ENCODE measurements at regions not wholly inside any gene's neighbourhood (a gene's known extent, or its start where the extent isn't known, plus 50 kb on each side); places are given as distances from the start of the nearest gene placed in this dataset.

DNA sequence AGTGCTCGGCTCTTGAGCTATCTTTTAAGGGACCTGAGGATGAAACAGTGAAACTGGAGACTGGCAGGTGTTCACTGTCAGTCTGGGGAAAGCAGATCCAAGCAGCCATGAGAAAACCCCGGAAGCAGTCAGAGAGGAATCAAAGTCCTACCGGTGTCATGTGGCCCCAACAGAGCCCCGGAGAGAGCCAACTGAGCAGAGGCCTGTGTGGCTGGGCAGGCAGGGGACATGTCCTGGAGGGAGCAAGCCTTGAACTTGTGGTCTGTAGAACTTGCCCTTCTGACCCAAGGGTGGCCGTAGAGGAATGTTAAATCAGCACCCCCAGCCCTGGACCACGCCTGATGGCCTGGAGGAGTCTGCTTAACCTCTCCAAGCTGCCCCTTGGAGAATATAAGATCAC is 113.7 kb upstream of the ZNF507 start:
- Histone ChIP-seq H3K36me3 (ENCODE audit: control insufficient read depth, insufficient read depth, low read length) (no peaks in the 10 kb centered on the region), H3K9me3 (ENCODE audit: control insufficient read depth, low read length) (no peaks in the 10 kb centered on the region), H3K4me3 (ENCODE audit: insufficient read depth, low read depth, low read length, poor library complexity, severe bottlenecking) (no peak overlapping the region), H3K4me1 (ENCODE audit: control insufficient read depth, insufficient read depth, low read length, poor library complexity, severe bottlenecking) (no peaks in the 10 kb centered on the region), H3K27me3 (replicated peaks; ENCODE audit: control insufficient read depth, insufficient read depth, low read length, poor library complexity, severe bottlenecking) (no peaks in the 10 kb centered on the region), H3K27ac (ENCODE audit: insufficient read depth, low read length, poor library complexity, severe bottlenecking) (no peak overlapping the region)
- no peak for DNase-seq

DNA sequence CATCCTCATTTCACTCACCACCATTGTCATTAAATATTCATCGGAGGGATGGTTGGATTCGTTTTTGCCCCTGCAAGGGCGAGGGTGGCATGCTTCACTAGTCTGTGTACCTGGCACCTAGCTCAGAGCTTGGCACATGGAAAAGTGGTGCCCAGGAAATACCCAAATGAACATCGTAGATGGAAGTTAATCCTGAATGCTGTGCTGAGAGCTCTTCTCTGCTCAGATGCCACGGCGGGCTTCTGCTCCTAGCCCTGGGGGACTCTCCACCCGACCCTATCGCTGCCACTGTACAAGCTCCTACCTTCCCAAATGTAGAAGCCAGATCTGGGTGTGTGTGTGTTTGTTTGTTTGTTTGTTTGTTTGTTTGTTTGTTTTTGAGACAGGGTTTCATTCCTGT is 113.0 kb upstream of the ZNF507 start:
- H3K9me3 ChIP-seq (ENCODE audit: control insufficient read depth, low read length), result no peaks in the 10 kb centered on the region
- H3K4me1 ChIP-seq (ENCODE audit: control insufficient read depth, insufficient read depth, low read length, poor library complexity, severe bottlenecking), result no peaks in the 10 kb centered on the region
- H3K27me3 ChIP-seq (replicated peaks; ENCODE audit: control insufficient read depth, insufficient read depth, low read length, poor library complexity, severe bottlenecking), result no peaks in the 10 kb centered on the region
- H3K4me3 ChIP-seq (ENCODE audit: insufficient read depth, low read depth, low read length, poor library complexity, severe bottlenecking), result no peak overlapping the region
- no peak for DNase-seq
- H3K27ac ChIP-seq (ENCODE audit: insufficient read depth, low read length, poor library complexity, severe bottlenecking), result no peak overlapping the region
- H3K36me3 ChIP-seq (ENCODE audit: control insufficient read depth, insufficient read depth, low read length), result no peaks in the 10 kb centered on the region

DNA sequence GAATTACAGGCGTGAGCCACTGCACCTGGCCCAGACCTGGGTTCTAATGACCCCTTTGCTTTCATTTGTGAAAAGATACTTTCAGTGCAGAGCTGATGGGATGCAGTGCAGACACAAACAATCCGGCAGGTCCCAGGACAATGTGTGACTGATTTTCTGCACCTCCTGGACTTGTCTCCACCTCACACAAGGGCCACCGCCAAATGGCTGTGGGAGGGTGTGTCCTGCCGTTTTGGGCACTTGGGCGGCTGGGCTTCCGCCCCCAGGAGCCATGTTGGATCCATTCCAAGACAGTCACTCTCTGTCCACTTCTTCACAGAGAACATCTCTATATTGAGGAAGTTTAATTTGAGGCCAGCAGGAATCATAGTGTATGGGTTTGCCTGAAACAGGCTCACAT is 112.3 kb upstream of the ZNF507 start:
- Histone ChIP-seq H3K4me1 (ENCODE audit: control insufficient read depth, insufficient read depth, low read length, poor library complexity, severe bottlenecking) (no peaks in the 10 kb centered on the region), H3K9me3 (ENCODE audit: control insufficient read depth, low read length) (no peaks in the 10 kb centered on the region), H3K36me3 (ENCODE audit: control insufficient read depth, insufficient read depth, low read length) (no peaks in the 10 kb centered on the region), H3K27me3 (replicated peaks; ENCODE audit: control insufficient read depth, insufficient read depth, low read length, poor library complexity, severe bottlenecking) (no peaks in the 10 kb centered on the region), H3K27ac (ENCODE audit: insufficient read depth, low read length, poor library complexity, severe bottlenecking) (no peak overlapping the region), H3K4me3 (ENCODE audit: insufficient read depth, low read depth, low read length, poor library complexity, severe bottlenecking) (no peak overlapping the region)
- no peak for DNase-seq

DNA sequence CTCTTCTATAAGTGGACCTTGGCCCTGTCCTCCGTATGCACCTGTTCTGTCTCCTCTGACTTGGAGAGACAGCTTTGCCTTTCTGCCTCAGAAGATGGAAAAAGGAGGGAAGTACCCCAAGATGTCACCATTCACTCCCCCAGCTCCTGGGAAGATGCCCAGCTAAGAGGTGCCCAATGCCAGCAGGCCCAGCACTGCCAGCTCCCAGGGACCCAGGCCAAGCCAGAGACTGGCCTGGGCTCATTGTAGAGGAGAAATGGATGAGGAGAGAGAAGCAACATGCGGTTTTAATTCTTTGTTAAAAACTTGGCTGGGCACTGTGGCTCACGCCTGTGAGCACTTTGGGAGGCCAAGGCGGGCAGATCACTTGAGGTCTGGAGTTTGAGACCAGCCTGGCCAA is 111.5 kb upstream of the ZNF507 start:
- H3K9me3 ChIP-seq (ENCODE audit: control insufficient read depth, low read length), result no peaks in the 10 kb centered on the region
- H3K27ac ChIP-seq (ENCODE audit: insufficient read depth, low read length, poor library complexity, severe bottlenecking), result no peak overlapping the region
- H3K36me3 ChIP-seq (ENCODE audit: control insufficient read depth, insufficient read depth, low read length), result no peaks in the 10 kb centered on the region
- no peak overlapping the region for H3K4me3 ChIP-seq (ENCODE audit: insufficient read depth, low read depth, low read length, poor library complexity, severe bottlenecking)
- no peaks in the 10 kb centered on the region for H3K4me1 ChIP-seq (ENCODE audit: control insufficient read depth, insufficient read depth, low read length, poor library complexity, severe bottlenecking)
- H3K27me3 ChIP-seq (replicated peaks; ENCODE audit: control insufficient read depth, insufficient read depth, low read length, poor library complexity, severe bottlenecking), result no peaks in the 10 kb centered on the region
- DNase-seq, result no peak

DNA sequence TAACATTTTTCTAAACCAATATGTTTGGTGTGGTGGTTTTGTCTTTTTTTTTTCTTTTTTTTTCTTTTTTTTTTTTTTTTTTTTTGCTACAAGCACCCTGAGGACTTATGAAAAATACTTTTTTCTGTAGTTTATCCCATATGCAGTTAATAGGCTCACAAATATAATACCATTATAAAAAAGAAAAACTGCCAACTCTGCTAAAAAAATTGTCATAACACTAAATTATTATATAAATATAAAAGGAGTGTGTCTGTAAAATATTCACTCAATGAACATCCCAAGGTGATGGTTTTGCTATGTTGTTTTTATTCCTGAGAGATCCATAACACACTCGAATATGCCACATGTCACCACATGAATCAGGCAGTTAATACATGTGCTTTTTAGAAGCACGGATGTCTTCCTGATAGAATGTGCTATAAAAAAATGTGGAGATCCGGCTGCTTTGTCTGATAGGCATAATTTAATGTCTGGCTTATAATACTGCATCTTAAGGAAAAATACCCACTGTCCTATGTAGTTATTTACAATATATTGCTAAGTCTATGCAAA is 110.7 kb upstream of the ZNF507 start:
- no peaks in the 10 kb centered on the region for H3K9me3 ChIP-seq (ENCODE audit: control insufficient read depth, low read length)
- no peaks in the 10 kb centered on the region for H3K36me3 ChIP-seq (ENCODE audit: control insufficient read depth, insufficient read depth, low read length)
- no peak for DNase-seq
- no peak overlapping the region for H3K4me3 ChIP-seq (ENCODE audit: insufficient read depth, low read depth, low read length, poor library complexity, severe bottlenecking)
- no peak overlapping the region for H3K27ac ChIP-seq (ENCODE audit: insufficient read depth, low read length, poor library complexity, severe bottlenecking)
- H3K27me3 ChIP-seq (replicated peaks; ENCODE audit: control insufficient read depth, insufficient read depth, low read length, poor library complexity, severe bottlenecking), result no peaks in the 10 kb centered on the region
- H3K4me1 ChIP-seq (ENCODE audit: control insufficient read depth, insufficient read depth, low read length, poor library complexity, severe bottlenecking), result no peaks in the 10 kb centered on the region

DNA sequence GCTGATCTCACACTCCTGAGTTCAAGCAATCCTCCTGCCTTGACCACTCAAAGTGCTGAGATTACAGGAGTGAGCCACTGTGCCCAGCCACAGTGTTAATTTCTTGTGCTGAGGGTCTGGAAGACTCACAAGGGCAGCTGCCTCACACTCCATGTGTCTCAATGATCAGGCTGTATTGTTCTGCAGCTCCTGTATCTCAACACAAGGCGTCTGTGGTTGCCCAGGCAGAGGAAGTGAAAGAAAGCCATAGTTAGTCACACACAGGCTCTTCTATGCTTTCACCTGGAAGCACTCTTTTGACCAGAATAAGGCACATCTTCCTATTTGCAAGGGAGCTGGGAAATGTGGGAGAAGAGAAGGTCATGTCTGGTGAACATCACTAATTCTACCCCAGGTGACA is 107.3 kb upstream of the ZNF507 start:
- no peaks in the 10 kb centered on the region for H3K27me3 ChIP-seq (replicated peaks; ENCODE audit: control insufficient read depth, insufficient read depth, low read length, poor library complexity, severe bottlenecking)
- H3K36me3 ChIP-seq (ENCODE audit: control insufficient read depth, insufficient read depth, low read length), result no peaks in the 10 kb centered on the region
- H3K4me1 ChIP-seq (ENCODE audit: control insufficient read depth, insufficient read depth, low read length, poor library complexity, severe bottlenecking), result no peaks in the 10 kb centered on the region
- H3K27ac ChIP-seq (ENCODE audit: insufficient read depth, low read length, poor library complexity, severe bottlenecking), result no peak overlapping the region
- no peak overlapping the region for H3K4me3 ChIP-seq (ENCODE audit: insufficient read depth, low read depth, low read length, poor library complexity, severe bottlenecking)
- no peaks in the 10 kb centered on the region for H3K9me3 ChIP-seq (ENCODE audit: control insufficient read depth, low read length)
- no peak for DNase-seq

DNA sequence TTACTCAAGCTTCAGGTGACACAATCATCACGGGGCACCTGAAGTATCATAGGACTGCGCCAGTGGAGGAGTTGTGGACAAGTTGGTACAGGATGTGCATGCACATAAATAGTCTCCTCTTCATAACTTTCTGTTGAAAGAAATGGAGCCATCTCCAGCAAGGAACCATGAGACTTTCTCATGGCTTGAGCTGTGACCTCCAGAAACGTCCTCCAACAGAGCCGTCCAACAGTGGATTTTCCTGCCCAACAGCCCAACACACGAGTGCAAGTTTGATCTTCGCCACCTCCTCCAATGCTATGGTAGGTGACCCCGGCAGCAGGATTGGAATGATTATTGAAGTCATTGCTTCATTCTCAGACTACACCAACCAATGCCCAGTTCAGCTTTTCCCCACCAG is 105.1 kb upstream of the ZNF507 start:
- DNase-seq, result no peak
- Histone ChIP-seq H3K36me3 (ENCODE audit: control insufficient read depth, insufficient read depth, low read length) (no peaks in the 10 kb centered on the region), H3K27ac (ENCODE audit: insufficient read depth, low read length, poor library complexity, severe bottlenecking) (no peak overlapping the region), H3K4me1 (ENCODE audit: control insufficient read depth, insufficient read depth, low read length, poor library complexity, severe bottlenecking) (no peaks in the 10 kb centered on the region), H3K9me3 (ENCODE audit: control insufficient read depth, low read length) (no peaks in the 10 kb centered on the region), H3K27me3 (replicated peaks; ENCODE audit: control insufficient read depth, insufficient read depth, low read length, poor library complexity, severe bottlenecking) (no peaks in the 10 kb centered on the region), H3K4me3 (ENCODE audit: insufficient read depth, low read depth, low read length, poor library complexity, severe bottlenecking) (no peak overlapping the region)

DNA sequence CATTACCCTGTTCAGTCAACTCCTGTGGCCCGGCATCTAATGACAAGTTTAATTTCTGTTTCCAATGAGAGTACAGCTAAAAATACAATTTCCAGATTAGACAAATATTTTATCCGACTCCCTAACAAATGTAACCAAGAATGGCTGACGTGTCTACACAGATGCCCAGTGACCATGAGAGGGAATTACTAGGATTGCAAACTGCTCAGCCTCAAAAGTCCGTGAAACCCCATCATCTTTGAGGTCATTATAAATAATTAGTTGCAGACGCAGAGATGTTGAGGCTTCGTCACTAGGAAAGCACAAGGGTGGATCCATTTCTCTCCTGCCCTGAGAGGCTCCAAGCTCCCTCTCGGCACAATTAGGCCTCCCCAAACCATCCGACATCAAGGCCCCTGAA is 104.1 kb upstream of the ZNF507 start:
- Histone ChIP-seq H3K4me1 (ENCODE audit: control insufficient read depth, insufficient read depth, low read length, poor library complexity, severe bottlenecking) (no peaks in the 10 kb centered on the region), H3K36me3 (ENCODE audit: control insufficient read depth, insufficient read depth, low read length) (no peaks in the 10 kb centered on the region), H3K27ac (ENCODE audit: insufficient read depth, low read length, poor library complexity, severe bottlenecking) (no peak overlapping the region), H3K27me3 (replicated peaks; ENCODE audit: control insufficient read depth, insufficient read depth, low read length, poor library complexity, severe bottlenecking) (no peaks in the 10 kb centered on the region), H3K9me3 (ENCODE audit: control insufficient read depth, low read length) (no peaks in the 10 kb centered on the region), H3K4me3 (ENCODE audit: insufficient read depth, low read depth, low read length, poor library complexity, severe bottlenecking) (no peak overlapping the region)
- no peak for DNase-seq

DNA sequence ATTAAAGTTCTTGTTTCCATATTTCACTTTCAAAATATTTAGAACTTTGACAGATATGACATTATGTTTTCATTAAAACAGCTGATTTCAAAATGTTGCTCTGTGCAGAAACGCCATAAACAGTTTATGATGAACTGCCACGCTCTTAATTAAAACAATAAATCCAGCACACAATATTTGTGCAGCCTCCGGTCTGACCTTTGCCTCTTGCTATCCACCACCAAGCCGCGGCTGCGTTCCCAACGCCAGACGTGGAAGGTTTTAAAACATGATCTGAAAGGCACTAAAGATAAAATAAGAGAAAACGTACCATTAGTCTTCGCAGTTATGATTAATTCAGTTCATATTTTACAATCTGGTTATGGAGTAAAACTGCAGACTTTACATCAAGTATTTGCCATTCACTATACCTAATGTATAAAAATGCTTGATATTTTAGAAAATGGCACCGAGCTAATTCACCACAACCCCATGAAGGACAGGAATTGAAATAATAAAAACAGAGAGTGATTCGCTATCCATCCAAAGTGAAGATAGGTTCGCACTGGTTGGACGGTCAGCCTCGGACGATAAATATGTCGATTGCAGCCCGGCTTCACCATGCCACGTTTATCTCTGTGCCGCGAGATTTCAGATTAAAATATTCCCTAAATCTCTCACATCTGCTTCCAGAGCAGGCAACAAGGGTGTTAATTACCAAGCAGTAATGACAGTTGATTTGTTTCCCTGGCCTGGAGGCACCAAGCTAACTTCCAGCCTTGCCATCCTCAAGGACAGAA is 103.3 kb upstream of the ZNF507 start:
- Histone ChIP-seq H3K4me1 (ENCODE audit: control insufficient read depth, insufficient read depth, low read length, poor library complexity, severe bottlenecking) (no peaks in the 10 kb centered on the region), H3K9me3 (ENCODE audit: control insufficient read depth, low read length) (no peaks in the 10 kb centered on the region), H3K36me3 (ENCODE audit: control insufficient read depth, insufficient read depth, low read length) (no peaks in the 10 kb centered on the region)

DNA sequence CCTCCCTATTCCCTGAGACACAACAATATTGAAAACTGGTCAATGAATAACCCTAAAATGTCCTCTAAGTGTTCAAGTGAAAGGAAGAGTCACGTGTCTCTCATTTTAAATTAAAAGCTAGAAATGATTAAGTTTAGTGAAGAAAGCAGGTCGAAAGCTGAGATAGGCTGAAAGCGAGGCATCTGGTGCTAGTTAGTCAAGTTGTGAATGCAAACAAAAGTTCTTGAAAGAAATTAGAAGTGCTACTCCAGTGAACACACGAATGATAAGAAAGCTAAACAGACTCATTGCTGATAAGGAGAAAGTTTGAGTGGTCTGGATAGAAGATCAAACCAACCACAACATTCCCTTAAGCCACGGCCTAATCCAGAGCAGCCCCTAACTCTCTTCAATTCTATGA is 99.4 kb upstream of the ZNF507 start:
- Histone ChIP-seq H3K36me3 (ENCODE audit: control insufficient read depth, insufficient read depth, low read length) (no peaks in the 10 kb centered on the region), H3K27ac (ENCODE audit: insufficient read depth, low read length, poor library complexity, severe bottlenecking) (no peak overlapping the region), H3K9me3 (ENCODE audit: control insufficient read depth, low read length) (no peaks in the 10 kb centered on the region), H3K27me3 (replicated peaks; ENCODE audit: control insufficient read depth, insufficient read depth, low read length, poor library complexity, severe bottlenecking) (no peaks in the 10 kb centered on the region), H3K4me1 (ENCODE audit: control insufficient read depth, insufficient read depth, low read length, poor library complexity, severe bottlenecking) (no peaks in the 10 kb centered on the region), H3K4me3 (ENCODE audit: insufficient read depth, low read depth, low read length, poor library complexity, severe bottlenecking) (no peak overlapping the region)
- no peak for DNase-seq

More for the DNA sequence above, 103.3 kb upstream of the ZNF507 start:
- Histone ChIP-seq H3K27ac (ENCODE audit: insufficient read depth, low read length, poor library complexity, severe bottlenecking) (no peak overlapping the region), H3K27me3 (replicated peaks; ENCODE audit: control insufficient read depth, insufficient read depth, low read length, poor library complexity, severe bottlenecking) (no peaks in the 10 kb centered on the region), H3K4me3 (ENCODE audit: insufficient read depth, low read depth, low read length, poor library complexity, severe bottlenecking) (no peak overlapping the region)
- DNase-seq, result no peak

Data from effector memory CD4-positive, alpha-beta T cell (primary cell).